Mucosa of descending colon (tissue), 3 donors: ENCODE measurements at regions not wholly inside any gene's neighbourhood (a gene's known extent, or its start where the extent isn't known, plus 50 kb on each side); places are given as distances from the start of the nearest gene placed in this dataset.
"Not testable (repeated sequence)": the region's sequence is repeated elsewhere in the genome, so short reads cannot be mapped to it uniquely, and the experiment has no call there.

ENCODE experiments used
- ATAC-seq: fragments of 200-7000 bp; cut with Tn5 transposase; one replicate; pipeline ENCODE4 v1.9.1; 2020; ENCODE audit warnings: mild to moderate bottlenecking, moderate library complexity
- DNase-seq, 3 donors: peaks; one replicate each; pipeline ENCODE4 v3.0.0-alpha.2; 2020
- H3K36me3 ChIP-seq: fragments of 200-600 bp; one replicate; pipeline ENCODE4 v1.8.0; 2021; ENCODE audit warnings: low read depth, mild to moderate bottlenecking
- H3K4me1 ChIP-seq: fragments of 200-600 bp; one replicate; pipeline ENCODE4 v1.8.0; 2021; ENCODE audit warnings: low read depth, mild to moderate bottlenecking
- H3K4me3 ChIP-seq: fragments of 200-600 bp; one replicate; pipeline ENCODE4 v1.8.0; 2021; ENCODE audit warnings: mild to moderate bottlenecking
- H3K9me3 ChIP-seq: fragments of 200-600 bp; one replicate; pipeline ENCODE4 v1.8.0; 2021; ENCODE audit warnings: mild to moderate bottlenecking
- CTCF ChIP-seq: fragments of 200-600 bp; IDR thresholded peaks from one replicate; pipeline ENCODE4 v1.8.0; 2022; ENCODE audit warnings: antibody characterized with exemption, mild to moderate bottlenecking
- intact Hi-C, 2 donors: fragments of 100-400 bp; cut with DNase I in 1 of 2; cut with micrococcal nuclease in 1 of 2; formaldehyde crosslinking; loops; one replicate each; pipeline versions ENCODE4 v1.11.0 to v1.11.1; 2022; cut with DNase I, micrococcal nuclease
- donor health status: DM: no; HTN: no; CAD: no; lungs with moderate emphysema.
- donor health status: DM: no; HTN: no; CAD: no.
- donor health status: DM: no; HTN: yes; CAD: no.

DNA sequence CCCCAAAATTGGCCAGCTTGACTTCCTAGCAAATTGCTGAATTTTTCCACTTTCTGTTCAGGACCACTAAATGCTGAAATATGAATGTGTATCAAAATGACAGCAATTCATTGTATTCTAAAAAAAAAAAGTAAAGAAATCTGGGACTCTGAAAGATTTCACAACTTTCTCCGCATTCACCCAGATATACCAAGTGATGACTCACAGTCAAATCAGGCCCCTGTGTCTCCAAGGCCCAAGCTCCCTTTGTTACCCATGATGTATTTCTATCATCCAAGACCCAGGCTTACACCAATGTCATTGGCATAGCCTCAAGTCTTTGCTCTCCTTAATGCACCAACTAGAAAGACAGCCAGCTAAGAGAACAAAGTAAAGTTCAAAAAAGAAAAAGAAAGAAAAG, 493.9 kb downstream of the NTRK2 start:
- Histone ChIP-seq H3K4me1 (no peaks in the 10 kb centered on the region), H3K4me3 (no peak overlapping the region), H3K36me3 (no peaks in the 10 kb centered on the region), H3K9me3 (no peaks in the 10 kb centered on the region)
- TF ChIP-seq CTCF = no peak
- ATAC-seq = no peak
- intact Hi-C loops = no loop called here
- DNase-seq = no peak

GRCh38 chr9:85162822-85163221, 493.3 kb downstream of the NTRK2 start:
- no peak for ATAC-seq
- intact Hi-C loops = no loop called here
- TF ChIP-seq CTCF = no peak
- Histone ChIP-seq H3K4me3 (no peak overlapping the region), H3K9me3 (no peaks in the 10 kb centered on the region), H3K36me3 (no peaks in the 10 kb centered on the region), H3K4me1 (no peaks in the 10 kb centered on the region)
- no peak for DNase-seq

GRCh38 chr9:85160944-85161343, 491.4 kb downstream of the NTRK2 start:
- not testable (repeated sequence) for DNase-seq, ATAC-seq, H3K36me3 ChIP-seq

GRCh38 chr9:85158512-85158911, 489.0 kb downstream of the NTRK2 start:
- TF ChIP-seq CTCF = no peak
- Histone ChIP-seq H3K36me3 (no peaks in the 10 kb centered on the region), H3K9me3 (no peaks in the 10 kb centered on the region), H3K4me1 (no peaks in the 10 kb centered on the region), H3K4me3 (no peak overlapping the region)
- no peak for DNase-seq
- intact Hi-C loops = loop anchor here in 1 of 2 donors (10.0 kb wide), 1 partner anchor 64 kb away; no protein-coding TSS in a partner anchor
- no peak for ATAC-seq

More at GRCh38 chr9:85160944-85161343, 491.4 kb downstream of the NTRK2 start:
- intact Hi-C loops, H3K4me3 ChIP-seq, H3K4me1 ChIP-seq, H3K9me3 ChIP-seq: not testable (repeated sequence)

- intact Hi-C loops = loop anchor here in 1 of 2 donors (10.0 kb wide), 1 partner anchor 63 kb away; no protein-coding TSS in a partner anchor
- H3K4me3 ChIP-seq = no peak overlapping the region
- DNase-seq (no peak), ATAC-seq (no peak)
- no peak for TF ChIP-seq CTCF
- H3K9me3 ChIP-seq = no peaks in the 10 kb centered on the region
- no peaks in the 10 kb centered on the region for H3K36me3 ChIP-seq
- no peaks in the 10 kb centered on the region for H3K4me1 ChIP-seq
Observed at GRCh38 chr9:85157772-85158171, 488.2 kb downstream of the NTRK2 start.

- intact Hi-C loops = loop anchor here in 1 of 2 donors (10.0 kb wide), 1 partner anchor 62 kb away; no protein-coding TSS in a partner anchor
- Histone ChIP-seq H3K36me3 (no peaks in the 10 kb centered on the region), H3K4me3 (no peak overlapping the region), H3K4me1 (no peaks in the 10 kb centered on the region), H3K9me3 (no peaks in the 10 kb centered on the region)
- DNase-seq (no peak), ATAC-seq (no peak)
- TF ChIP-seq CTCF = no peak
Observed at GRCh38 chr9:85156652-85157051, 487.1 kb downstream of the NTRK2 start.
